Endothelial cell of umbilical vein (primary cell): ENCODE measurements at regions not wholly inside any gene's neighbourhood (a gene's known extent, or its start where the extent isn't known, plus 50 kb on each side); places are given as distances from the start of the nearest gene placed in this dataset.
A peak's percentile ranks its signal among the peaks of the same experiment; 100 is the strongest.

Experiments used
- BruUV-seq: library from RNA; stranded (reverse); fragments of 400-500 nt; replicated peaks from 2 replicates; lab custom pipeline; 2021; lab: Mats Ljungman, UMichigan
- CTCF ChIA-PET: fragments of 300-600, 350-600 bp; sonication (Branson Sonifier 250); formaldehyde crosslinking; loops from one replicate; lab custom pipeline; 2021; ENCODE audit warnings: antibody characterized with exemption, inconsistent platforms; lab: Charles Lee
- POLR2A ChIA-PET: fragments of 300-600, 350-600 bp; sonication (Branson Sonifier 250); formaldehyde crosslinking; loops from one replicate; lab custom pipeline; 2021; ENCODE audit warnings: antibody characterized with exemption, inconsistent platforms; lab: Charles Lee
- DNase-seq: peaks from one replicate; pipeline ENCODE4 v3.0.0-alpha.2; 2011; ENCODE audit warnings: low read depth, low spot score
- FAIRE-seq: peaks from 2 replicates; lab custom pipeline; 2011; peaks lifted over from hg19 to GRCh38; lab: Jason Lieb, UNC
- H2AFZ ChIP-seq: 2 replicates; pipeline ENCODE4 v1.6.0; 2012; ENCODE audit warnings: low read depth, low read length, control low read depth, inconsistent platforms
- H3K27ac ChIP-seq: 2 replicates; pipeline ENCODE4 v1.5.1; 2011; ENCODE audit warnings: low read depth, mild to moderate bottlenecking, control low read depth, low read length, moderate library complexity; ENCODE audit not compliant: insufficient read depth
- H3K27me3 ChIP-seq, 2 experiments: 2 replicates each; pipeline versions ENCODE4 v1.6.0 to v1.6.1; 2011; ENCODE audit warnings: low read length in 2 of 2, mixed read lengths in 1 of 2; ENCODE audit not compliant: control insufficient read depth in 2 of 2, insufficient read depth in 2 of 2
- H3K36me3 ChIP-seq, 2 experiments: 2 replicates in 1 of 2; 3 replicates in 1 of 2; pipeline ENCODE4 v1.5.1; 2011; ENCODE audit warnings: low read length in 2 of 2, mild to moderate bottlenecking in 1 of 2, moderate library complexity in 1 of 2; ENCODE audit not compliant: control insufficient read depth in 2 of 2, insufficient read depth in 2 of 2; ENCODE audit errors: extremely low read depth in 1 of 2
- H3K4me1 ChIP-seq: 3 replicates; pipeline ENCODE4 v1.5.1; 2011; ENCODE audit warnings: mild to moderate bottlenecking, low read length; ENCODE audit not compliant: control insufficient read depth, insufficient read depth; ENCODE audit errors: extremely low read depth
- H3K4me2 ChIP-seq: 2 replicates; pipeline ENCODE4 v1.6.1; 2011; ENCODE audit warnings: low read length, control low read depth, mixed read lengths; ENCODE audit not compliant: insufficient read depth
- H3K4me3 ChIP-seq, 3 experiments: fragments of 200-600 bp in 1 of 3; sonication (generic), shearing (Covaris generic) in 1 of 3; replicated peaks in 1 of 3; 2 replicates each; pipeline ENCODE4 v1.5.1; 2011 to 2016; ENCODE audit warnings: control low read depth in 3 of 3, low read length in 3 of 3, mild to moderate bottlenecking in 2 of 3, inconsistent platforms in 1 of 3, low read depth in 1 of 3, moderate library complexity in 1 of 3; ENCODE audit not compliant: insufficient read depth in 1 of 3
- H3K79me2 ChIP-seq: 2 replicates; pipeline ENCODE4 v1.6.0; 2012; ENCODE audit warnings: low read length, inconsistent platforms; ENCODE audit not compliant: control insufficient read depth, insufficient read depth
- H3K9ac ChIP-seq: replicated peaks from 2 replicates; pipeline ENCODE3; 2011; ENCODE audit warnings: low read length, control low read depth; ENCODE audit not compliant: insufficient read depth; ENCODE audit errors: extremely low read depth
- H3K9me1 ChIP-seq: replicated peaks from 3 replicates; pipeline ENCODE4 v1.6.0; 2011; ENCODE audit warnings: mild to moderate bottlenecking, low read length; ENCODE audit not compliant: control insufficient read depth, insufficient read depth; ENCODE audit errors: extremely low read depth
- H3K9me3 ChIP-seq: replicated peaks from 2 replicates; pipeline ENCODE4 v1.5.1; 2012; ENCODE audit warnings: low read length, inconsistent platforms; ENCODE audit not compliant: control insufficient read depth, insufficient read depth
- H4K20me1 ChIP-seq: replicated peaks from 2 replicates; pipeline ENCODE3; 2011; ENCODE audit warnings: mild to moderate bottlenecking, low read length; ENCODE audit not compliant: control insufficient read depth, insufficient read depth; ENCODE audit errors: extremely low read depth
- CTCF ChIP-seq, 2 donors: IDR thresholded peaks; 1 replicate in 1 of 2; 2 replicates in 1 of 2; pipeline ENCODE4 v1.5.1; 2011; ENCODE audit warnings: low read length in 2 of 2, mild to moderate bottlenecking in 2 of 2, moderate library complexity in 2 of 2, control low read depth in 1 of 2, inconsistent platforms in 1 of 2, low read depth in 1 of 2; ENCODE audit not compliant: insufficient read depth in 1 of 2; ENCODE audit errors: extremely low read depth in 1 of 2
- GATA2 ChIP-seq: IDR thresholded peaks from 2 replicates; pipeline ENCODE4 v1.7.0; 2011; ENCODE audit warnings: low read depth, mild to moderate bottlenecking, moderate library complexity, mixed read lengths, low read length; ENCODE audit not compliant: insufficient read length, insufficient read depth
- JUN ChIP-seq: IDR thresholded peaks from 2 replicates; pipeline ENCODE4 v1.6.1; 2011; ENCODE audit warnings: borderline replicate concordance, low read depth; ENCODE audit not compliant: insufficient read length, insufficient read depth
- MYC ChIP-seq: IDR thresholded peaks from one replicate; pipeline ENCODE4 v1.6.1; 2011; ENCODE audit warnings: mild to moderate bottlenecking, low read depth, low read length
- POLR2AphosphoS5 ChIP-seq: IDR thresholded peaks from 2 replicates; pipeline ENCODE4 v1.6.1; 2012; ENCODE audit warnings: low read depth, mild to moderate bottlenecking, control low read depth, low read length, moderate library complexity; ENCODE audit not compliant: insufficient read depth
- dilution Hi-C: fragments of 300-500 bp; cut with MboI; formaldehyde crosslinking; loops from one replicate; pipeline ENCODE4 v1.15.0; 2019; ENCODE audit warnings: low sequenced_read_pairs; ENCODE audit not compliant: extremely low pct_ligation_motif_present
- intact Hi-C: fragments of 100-400 bp; cut with micrococcal nuclease; formaldehyde crosslinking; loops from one replicate; pipeline ENCODE4 v1.10.0; 2022
- TF ChIP-seq, protein P1 (sequence below): IDR thresholded peaks from 2 replicates; pipeline ENCODE4 v1.6.1; 2011; ENCODE audit not compliant: insufficient read depth, insufficient read length

- CTCF ChIA-PET, result interaction anchor here (0.6 to 3.2 kb wide), 43 partner anchors 10 to 564 kb away, joined by 3 to 158 read pairs (median 5); partner anchors contain the start of gene CCDC71L
- peak; percentile 12 for FAIRE-seq
- Histone ChIP-seq H4K20me1 (no peaks in the 10 kb centered on the region), H3K79me2 (no peaks in the 10 kb centered on the region), H3K9ac (no peak overlapping the region), H3K9me1 (no peaks in the 10 kb centered on the region), H3K4me3 (no peak overlapping the region), H3K4me1 (peaks cover 12% of the 10 kb centered on the region), H3K27ac (peak overlapping the region; percentile 37), H3K36me3 (no peaks in the 10 kb centered on the region), H2AFZ (peak overlapping the region; percentile 63), H3K27me3 (no peaks in the 10 kb centered on the region), H3K4me2 (no peak overlapping the region), H3K9me3 (no peaks in the 10 kb centered on the region)
- dilution Hi-C loops, result no loop called here
- TF ChIP-seq POLR2AphosphoS5, result no peak
- peak; percentile 9 to 10 for TF ChIP-seq CTCF (IDR thresholded peaks at IDR 0.05; ENCODE audit: extremely low read depth in 1 of 2, insufficient read depth in 1 of 2, low read depth in 1 of 2, low read length in 2 of 2)
- no peak for TF ChIP-seq GATA2
- no peak for TF ChIP-seq JUN
- TF ChIP-seq, protein P1, sequence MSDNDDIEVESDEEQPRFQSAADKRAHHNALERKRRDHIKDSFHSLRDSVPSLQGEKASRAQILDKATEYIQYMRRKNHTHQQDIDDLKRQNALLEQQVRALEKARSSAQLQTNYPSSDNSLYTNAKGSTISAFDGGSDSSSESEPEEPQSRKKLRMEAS, result no peak
- TF ChIP-seq MYC, result no peak
- POLR2A ChIA-PET, result interaction anchor here (0.8 to 1.2 kb wide), 3 partner anchors 77 to 452 kb away, joined by 3 to 6 read pairs (median 3); partner anchors contain the start of genes CCDC71L and NAMPT
- intact Hi-C loops, result loop anchor here (2.0 to 5.0 kb wide), 4 partner anchors 35 to 452 kb away; partner anchors contain the start of gene NAMPT
- DNase-seq, result peak; percentile 72
- BruUV-seq, result no TSS peak
Observed at GRCh38 chr7:106737202-106737562, 76.2 kb upstream of the CCDC71L start.
